Gastrocnemius medialis (tissue), 4 donors: ENCODE measurements at regions not wholly inside any gene's neighbourhood (a gene's known extent, or its start where the extent isn't known, plus 50 kb on each side); places are given as distances from the start of the nearest gene placed in this dataset.

Experiments
- POLR2A ChIP-seq, 2 donors: fragments of 450-650 bp; IDR thresholded peaks; one replicate each; pipeline ENCODE4 v1.6.1; 2017; ENCODE audit warnings: antibody characterized with exemption in 2 of 2, mild to moderate bottlenecking in 2 of 2, moderate library complexity in 2 of 2
- TF ChIP-seq, protein P1 (sequence below), 5 experiments: fragments of 450-650 bp in 3 of 5; fragments of 200-600 bp in 2 of 5; sonication (generic) in 2 of 5; IDR thresholded peaks in 4 of 5; conservative IDR thresholded peaks in 1 of 5; 1 replicate in 4 of 5; 2 replicates in 1 of 5; pipeline ENCODE4 v1.5.1; 2016 to 2019; ENCODE audit warnings: antibody characterized with exemption in 5 of 5, mild to moderate bottlenecking in 3 of 5, moderate library complexity in 3 of 5

DNA sequence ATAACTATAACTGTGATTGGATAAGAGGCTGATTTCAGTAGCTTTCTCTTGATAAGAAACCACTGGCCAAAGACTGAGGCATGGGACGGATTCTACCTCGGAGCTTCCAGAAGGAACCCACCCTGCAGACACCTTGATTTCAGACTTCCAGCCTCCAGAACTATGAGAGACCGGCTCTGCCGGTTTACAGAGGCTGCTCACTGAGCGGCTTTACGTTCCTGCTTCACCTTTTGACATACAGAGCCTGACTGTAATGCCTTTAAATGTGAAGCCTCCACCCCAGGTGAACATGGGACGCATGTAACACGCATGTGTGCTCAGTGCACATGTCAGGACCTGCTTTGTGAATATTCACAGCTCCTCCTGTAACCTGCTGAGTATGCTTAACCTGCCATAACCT is 361.5 kb downstream of the CTTN start:
- TF ChIP-seq, protein P1, sequence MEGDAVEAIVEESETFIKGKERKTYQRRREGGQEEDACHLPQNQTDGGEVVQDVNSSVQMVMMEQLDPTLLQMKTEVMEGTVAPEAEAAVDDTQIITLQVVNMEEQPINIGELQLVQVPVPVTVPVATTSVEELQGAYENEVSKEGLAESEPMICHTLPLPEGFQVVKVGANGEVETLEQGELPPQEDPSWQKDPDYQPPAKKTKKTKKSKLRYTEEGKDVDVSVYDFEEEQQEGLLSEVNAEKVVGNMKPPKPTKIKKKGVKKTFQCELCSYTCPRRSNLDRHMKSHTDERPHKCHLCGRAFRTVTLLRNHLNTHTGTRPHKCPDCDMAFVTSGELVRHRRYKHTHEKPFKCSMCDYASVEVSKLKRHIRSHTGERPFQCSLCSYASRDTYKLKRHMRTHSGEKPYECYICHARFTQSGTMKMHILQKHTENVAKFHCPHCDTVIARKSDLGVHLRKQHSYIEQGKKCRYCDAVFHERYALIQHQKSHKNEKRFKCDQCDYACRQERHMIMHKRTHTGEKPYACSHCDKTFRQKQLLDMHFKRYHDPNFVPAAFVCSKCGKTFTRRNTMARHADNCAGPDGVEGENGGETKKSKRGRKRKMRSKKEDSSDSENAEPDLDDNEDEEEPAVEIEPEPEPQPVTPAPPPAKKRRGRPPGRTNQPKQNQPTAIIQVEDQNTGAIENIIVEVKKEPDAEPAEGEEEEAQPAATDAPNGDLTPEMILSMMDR (IDR thresholded peaks at IDR 0.05 in 4 of 5, conservative IDR thresholded peaks at IDR 0.05 in 1 of 5) = no peak
- TF ChIP-seq POLR2A (IDR thresholded peaks at IDR 0.05) = no peak
